ENCODE measurements at regions not wholly inside any gene's neighbourhood (a gene's known extent, or its start where the extent isn't known, plus 50 kb on each side); places are given as distances from the start of the nearest gene placed in this dataset.

DNA sequence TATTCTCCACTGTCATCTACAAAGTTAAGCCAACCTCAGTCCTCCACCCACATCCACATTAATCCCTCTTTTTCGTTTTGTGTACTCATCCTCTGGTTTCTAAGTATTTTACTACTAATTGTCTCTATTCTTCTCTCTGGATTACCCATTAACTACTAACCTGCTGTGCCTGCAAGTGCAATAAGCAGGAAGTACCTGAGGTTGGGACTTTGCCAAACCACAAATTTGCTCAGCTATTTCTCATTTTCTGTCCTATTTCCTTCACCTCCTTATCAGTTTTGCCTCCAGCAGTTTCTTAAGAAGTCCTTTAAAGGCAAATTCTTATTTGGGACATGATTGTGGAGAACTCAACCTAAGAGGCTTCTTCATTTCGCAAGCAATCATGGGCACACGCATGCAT, 1708.9 kb downstream of the SLITRK5 start:
- no TSS peak for BruUV-seq (replicated peaks)

DNA sequence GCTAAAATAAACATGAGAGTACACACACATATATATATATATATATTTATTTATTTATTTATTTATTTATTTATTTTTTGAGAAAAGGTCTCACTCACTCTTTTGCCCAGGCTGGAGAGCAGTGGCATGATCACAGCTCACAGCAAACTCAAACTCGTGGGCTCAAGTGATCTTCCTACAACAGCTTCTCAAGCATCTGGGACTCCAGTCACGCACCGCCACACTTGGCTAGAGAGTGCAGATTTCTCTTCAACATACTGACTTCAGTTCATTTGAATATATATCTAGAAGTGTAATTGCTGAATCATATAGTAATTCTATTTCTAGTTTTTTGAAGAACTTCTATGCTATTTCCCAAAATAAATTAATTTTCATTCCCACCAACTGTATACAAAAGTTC, 1711.8 kb downstream of the SLITRK5 start:
- ChIA-PET POLR2A (ENCODE audit: low non-redundant PET) (no interaction called here), CTCF (no interaction called here)
- H3K27me3 ChIP-seq (replicated peaks; ENCODE audit: insufficient read depth, low read depth, low read length, poor library complexity): no peaks in the 10 kb centered on the region
- H3K36me3 ChIP-seq (ENCODE audit: insufficient read depth, low read length, poor library complexity, severe bottlenecking): no peaks in the 10 kb centered on the region
- no peak overlapping the region for H3K4me3 ChIP-seq (ENCODE audit: low read depth, low read length, poor library complexity, severe bottlenecking)
- no peaks in the 10 kb centered on the region for H3K4me1 ChIP-seq (ENCODE audit: insufficient read depth, low read length, poor library complexity, severe bottlenecking)
- intact Hi-C loops (cut with micrococcal nuclease; ENCODE audit: unreplicated experiment): no loop called here
- no peak for DNase-seq (ENCODE audit: low spot score)
- TF ChIP-seq, protein P1, sequence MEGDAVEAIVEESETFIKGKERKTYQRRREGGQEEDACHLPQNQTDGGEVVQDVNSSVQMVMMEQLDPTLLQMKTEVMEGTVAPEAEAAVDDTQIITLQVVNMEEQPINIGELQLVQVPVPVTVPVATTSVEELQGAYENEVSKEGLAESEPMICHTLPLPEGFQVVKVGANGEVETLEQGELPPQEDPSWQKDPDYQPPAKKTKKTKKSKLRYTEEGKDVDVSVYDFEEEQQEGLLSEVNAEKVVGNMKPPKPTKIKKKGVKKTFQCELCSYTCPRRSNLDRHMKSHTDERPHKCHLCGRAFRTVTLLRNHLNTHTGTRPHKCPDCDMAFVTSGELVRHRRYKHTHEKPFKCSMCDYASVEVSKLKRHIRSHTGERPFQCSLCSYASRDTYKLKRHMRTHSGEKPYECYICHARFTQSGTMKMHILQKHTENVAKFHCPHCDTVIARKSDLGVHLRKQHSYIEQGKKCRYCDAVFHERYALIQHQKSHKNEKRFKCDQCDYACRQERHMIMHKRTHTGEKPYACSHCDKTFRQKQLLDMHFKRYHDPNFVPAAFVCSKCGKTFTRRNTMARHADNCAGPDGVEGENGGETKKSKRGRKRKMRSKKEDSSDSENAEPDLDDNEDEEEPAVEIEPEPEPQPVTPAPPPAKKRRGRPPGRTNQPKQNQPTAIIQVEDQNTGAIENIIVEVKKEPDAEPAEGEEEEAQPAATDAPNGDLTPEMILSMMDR (conservative IDR thresholded peaks at IDR 0.05; ENCODE audit: low read depth, low read length): no peak
- no peak for TF ChIP-seq EZH2 (IDR thresholded peaks at IDR 0.05; ENCODE audit: borderline replicate concordance, low read depth, low read length, poor library complexity, severe bottlenecking)
- H3K27ac ChIP-seq (ENCODE audit: low read depth, low read length, poor library complexity, severe bottlenecking): no peak overlapping the region
- H3K9me3 ChIP-seq (ENCODE audit: low read depth, low read length, poor library complexity, severe bottlenecking): no peaks in the 10 kb centered on the region
- BruUV-seq (replicated peaks): no TSS peak

More for the DNA sequence above, 1708.9 kb downstream of the SLITRK5 start:
- TF ChIP-seq EZH2 (IDR thresholded peaks at IDR 0.05; ENCODE audit: borderline replicate concordance, low read depth, low read length, poor library complexity, severe bottlenecking): no peak
- TF ChIP-seq, protein P1 (conservative IDR thresholded peaks at IDR 0.05; ENCODE audit: low read depth, low read length): no peak
- no peaks in the 10 kb centered on the region for H3K27me3 ChIP-seq (replicated peaks; ENCODE audit: insufficient read depth, low read depth, low read length, poor library complexity)
- H3K9me3 ChIP-seq (ENCODE audit: low read depth, low read length, poor library complexity, severe bottlenecking): no peaks in the 10 kb centered on the region
- H3K36me3 ChIP-seq (ENCODE audit: insufficient read depth, low read length, poor library complexity, severe bottlenecking): no peaks in the 10 kb centered on the region
- H3K4me1 ChIP-seq (ENCODE audit: insufficient read depth, low read length, poor library complexity, severe bottlenecking): no peaks in the 10 kb centered on the region
- POLR2A ChIA-PET (ENCODE audit: low non-redundant PET): no interaction called here
- H3K27ac ChIP-seq (ENCODE audit: low read depth, low read length, poor library complexity, severe bottlenecking): no peak overlapping the region
- intact Hi-C loops (cut with micrococcal nuclease; ENCODE audit: unreplicated experiment): no loop called here
- CTCF ChIA-PET: no interaction called here
- no peak overlapping the region for H3K4me3 ChIP-seq (ENCODE audit: low read depth, low read length, poor library complexity, severe bottlenecking)
- peak; percentile 14 for DNase-seq (ENCODE audit: low spot score)

DNA sequence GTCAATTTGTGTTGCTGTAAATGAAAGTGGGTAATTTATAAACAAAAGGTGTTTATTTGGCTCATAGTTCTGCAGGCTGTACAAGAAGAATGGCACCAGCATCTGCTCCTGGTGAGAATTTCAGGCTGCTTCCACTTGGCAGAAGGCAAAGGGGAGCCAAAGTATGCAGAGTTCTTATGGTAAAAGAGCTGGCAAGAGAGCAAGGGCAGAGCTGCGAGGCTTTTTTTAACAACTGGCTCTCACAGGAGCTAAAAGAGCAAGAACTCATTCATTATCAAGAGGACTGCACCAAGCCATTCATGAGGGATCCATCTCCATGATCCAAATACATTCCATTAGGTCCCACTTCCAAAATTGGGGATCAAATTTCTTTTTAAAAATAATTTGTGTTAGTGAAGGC, 1712.7 kb downstream of the SLITRK5 start:
- no peaks in the 10 kb centered on the region for H3K9me3 ChIP-seq (ENCODE audit: low read depth, low read length, poor library complexity, severe bottlenecking)
- no peak for TF ChIP-seq EZH2 (IDR thresholded peaks at IDR 0.05; ENCODE audit: borderline replicate concordance, low read depth, low read length, poor library complexity, severe bottlenecking)
- TF ChIP-seq, protein P1 (conservative IDR thresholded peaks at IDR 0.05; ENCODE audit: low read depth, low read length): no peak
- intact Hi-C loops (cut with micrococcal nuclease; ENCODE audit: unreplicated experiment): no loop called here
- no TSS peak for BruUV-seq (replicated peaks)
- no peaks in the 10 kb centered on the region for H3K27me3 ChIP-seq (replicated peaks; ENCODE audit: insufficient read depth, low read depth, low read length, poor library complexity)
- H3K27ac ChIP-seq (ENCODE audit: low read depth, low read length, poor library complexity, severe bottlenecking): no peak overlapping the region
- H3K36me3 ChIP-seq (ENCODE audit: insufficient read depth, low read length, poor library complexity, severe bottlenecking): no peaks in the 10 kb centered on the region
- CTCF ChIA-PET: no interaction called here
- H3K4me3 ChIP-seq (ENCODE audit: low read depth, low read length, poor library complexity, severe bottlenecking): no peak overlapping the region
- POLR2A ChIA-PET (ENCODE audit: low non-redundant PET): no interaction called here
- H3K4me1 ChIP-seq (ENCODE audit: insufficient read depth, low read length, poor library complexity, severe bottlenecking): no peaks in the 10 kb centered on the region
- no peak for DNase-seq (ENCODE audit: low spot score)

Data from A673 (cell line).